HG03442 (cell line): ENCODE measurements at regions not wholly inside any gene's neighbourhood (a gene's known extent, or its start where the extent isn't known, plus 50 kb on each side); places are given as distances from the start of the nearest gene placed in this dataset.

Source experiments
- ATAC-seq: cut with Tn5 transposase; IDR thresholded peaks from one replicate; pipeline ENCODE4 v1.9.1; 2021; ENCODE audit warnings: mild to moderate bottlenecking, moderate library complexity; ENCODE audit not compliant: unreplicated experiment

GRCh38 chr10:3551761-3552160, 233.2 kb downstream of the KLF6 start:
- no peak for ATAC-seq

GRCh38 chr10:3549118-3549517, 235.9 kb downstream of the KLF6 start:
- no peak for ATAC-seq

GRCh38 chr10:3548702-3549101, 236.3 kb downstream of the KLF6 start:
- ATAC-seq = no peak

GRCh38 chr10:3548076-3548475, 236.9 kb downstream of the KLF6 start:
- ATAC-seq = no peak

- no peak for ATAC-seq
These were observed 240.4 kb downstream of the KLF6 start for GRCh38 chr10:3544561-3544960.

- no peak for ATAC-seq
These were observed 242.8 kb downstream of the KLF6 start for GRCh38 chr10:3542185-3542611.

GRCh38 chr10:3539696-3540383, 245.2 kb downstream of the KLF6 start:
- no peak for ATAC-seq

GRCh38 chr10:3538656-3539531, 246.1 kb downstream of the KLF6 start:
- ATAC-seq = no peak

- no peak for ATAC-seq
These were observed 246.7 kb downstream of the KLF6 start for GRCh38 chr10:3538291-3538655.

- no peak for ATAC-seq
These were observed 247.5 kb downstream of the KLF6 start for GRCh38 chr10:3537518-3537917.

- no peak for ATAC-seq
These were observed 250.0 kb downstream of the KLF6 start for GRCh38 chr10:3535001-3535400.

GRCh38 chr10:3534433-3534832, 250.6 kb downstream of the KLF6 start:
- ATAC-seq = no peak

GRCh38 chr10:3533296-3533695, 251.7 kb downstream of the KLF6 start:
- ATAC-seq = no peak

- no peak for ATAC-seq
These were observed 252.4 kb downstream of the KLF6 start for GRCh38 chr10:3532644-3533043.

- ATAC-seq = no peak
These were observed 253.3 kb downstream of the KLF6 start for GRCh38 chr10:3531670-3532069.

GRCh38 chr10:3530783-3531645, 254.0 kb downstream of the KLF6 start:
- ATAC-seq = no peak

GRCh38 chr10:3530346-3530745, 254.7 kb downstream of the KLF6 start:
- no peak for ATAC-seq

GRCh38 chr10:3529691-3530090, 255.3 kb downstream of the KLF6 start:
- no peak for ATAC-seq

- no peak for ATAC-seq
These were observed 256.1 kb downstream of the KLF6 start for GRCh38 chr10:3528823-3529403.

- no peak for ATAC-seq
These were observed 256.7 kb downstream of the KLF6 start for GRCh38 chr10:3528271-3528670.

GRCh38 chr10:3527869-3528268, 257.1 kb downstream of the KLF6 start:
- ATAC-seq = no peak
